ENCODE measurements at regions not wholly inside any gene's neighbourhood (a gene's known extent, or its start where the extent isn't known, plus 50 kb on each side); places are given as distances from the start of the nearest gene placed in this dataset.

GRCh38 chr15:31193291-31193690 lies 91.8 kb upstream of the TRPM1 start:
- TF ChIP-seq CTCF (IDR thresholded peaks at IDR 0.05), result no peak
- no peak for TF ChIP-seq POLR2A (IDR thresholded peaks at IDR 0.05)

All from right lobe of liver (tissue), 4 donors.